GM21737 (cell line): ENCODE measurements at regions not wholly inside any gene's neighbourhood (a gene's known extent, or its start where the extent isn't known, plus 50 kb on each side); places are given as distances from the start of the nearest gene placed in this dataset.

Experiments
- ATAC-seq: cut with Tn5 transposase; IDR thresholded peaks from one replicate; pipeline ENCODE4 v1.9.1; 2021; ENCODE audit warnings: mild to moderate bottlenecking, moderate library complexity; ENCODE audit not compliant: unreplicated experiment

GRCh38 chr2:16081316-16082200 lies 141.2 kb downstream of the MYCN start:
- no peak for ATAC-seq

- no peak for ATAC-seq
These were observed 140.2 kb downstream of the MYCN start for GRCh38 chr2:16080516-16080915.

- ATAC-seq = no peak
These were observed 139.7 kb downstream of the MYCN start for GRCh38 chr2:16080071-16080470.

GRCh38 chr2:16079637-16080036 lies 139.3 kb downstream of the MYCN start:
- no peak for ATAC-seq

GRCh38 chr2:16077601-16078000 lies 137.3 kb downstream of the MYCN start:
- ATAC-seq = no peak

- no peak for ATAC-seq
These were observed 136.6 kb downstream of the MYCN start for GRCh38 chr2:16076911-16077310.

GRCh38 chr2:16075045-16076012 lies 135.0 kb downstream of the MYCN start:
- no peak for ATAC-seq

- ATAC-seq = no peak
These were observed 133.6 kb downstream of the MYCN start for GRCh38 chr2:16073921-16074425.

GRCh38 chr2:16073471-16073870 lies 133.1 kb downstream of the MYCN start:
- ATAC-seq = no peak

GRCh38 chr2:16072638-16073290 lies 132.4 kb downstream of the MYCN start:
- no peak for ATAC-seq

GRCh38 chr2:16071865-16072637 lies 131.7 kb downstream of the MYCN start:
- ATAC-seq = no peak

- no peak for ATAC-seq
These were observed 130.9 kb downstream of the MYCN start for GRCh38 chr2:16071039-16071864.

- no peak for ATAC-seq
These were observed 130.3 kb downstream of the MYCN start for GRCh38 chr2:16070648-16070971.

GRCh38 chr2:16069933-16070647 lies 129.7 kb downstream of the MYCN start:
- ATAC-seq = no peak

GRCh38 chr2:16069663-16069932 lies 129.2 kb downstream of the MYCN start:
- ATAC-seq = no peak

- ATAC-seq = no peak
These were observed 128.2 kb downstream of the MYCN start for GRCh38 chr2:16068552-16068940.

- no peak for ATAC-seq
These were observed 127.7 kb downstream of the MYCN start for GRCh38 chr2:16067866-16068551.

- no peak for ATAC-seq
These were observed 127.1 kb downstream of the MYCN start for GRCh38 chr2:16067444-16067843.

GRCh38 chr2:16067037-16067406 lies 126.7 kb downstream of the MYCN start:
- ATAC-seq = no peak
